Esophagus muscularis mucosa (tissue), 4 donors: ENCODE measurements at regions not wholly inside any gene's neighbourhood (a gene's known extent, or its start where the extent isn't known, plus 50 kb on each side); places are given as distances from the start of the nearest gene placed in this dataset.

Source experiments
- DNase-seq: peaks from one replicate; pipeline ENCODE4 v3.0.0-alpha.2; 2017; ENCODE audit errors: extremely low spot score
- H3K27ac ChIP-seq, 4 donors: fragments of 200-600 bp; sonication (generic); replicated peaks in 1 of 4; 1 replicate in 3 of 4; 2 replicates in 1 of 4; pipeline ENCODE4 v1.5.1; 2016 to 2019; ENCODE audit warnings: mild to moderate bottlenecking in 1 of 4
- H3K27me3 ChIP-seq, 4 donors: fragments of 200-600 bp; sonication (generic); one replicate each; pipeline versions ENCODE4 v1.5.1 to v1.6.0; 2016 to 2019
- H3K36me3 ChIP-seq, 4 donors: fragments of 200-600 bp; sonication (generic); one replicate each; pipeline ENCODE4 v1.5.1; 2016 to 2019
- H3K4me1 ChIP-seq, 4 donors: fragments of 200-600 bp; sonication (generic); one replicate each; pipeline ENCODE4 v1.5.1; 2016 to 2019
- H3K4me3 ChIP-seq, 4 donors: fragments of 200-600 bp; sonication (generic); 1 replicate in 2 of 4; 2 replicates in 2 of 4; pipeline ENCODE4 v1.5.1; 2016 to 2019; ENCODE audit warnings: mild to moderate bottlenecking in 4 of 4, moderate library complexity in 1 of 4
- H3K9me3 ChIP-seq, 4 donors: fragments of 200-600 bp; sonication (generic); 1 replicate in 3 of 4; 2 replicates in 1 of 4; pipeline ENCODE4 v1.5.1; 2016 to 2019
- CTCF ChIP-seq, 3 experiments: fragments of 200-600 bp in 2 of 3; fragments of 450-650 bp in 1 of 3; sonication (generic) in 2 of 3; IDR thresholded peaks; one replicate each; pipeline ENCODE4 v1.5.1; 2017 to 2019; ENCODE audit warnings: antibody characterized with exemption in 3 of 3, mild to moderate bottlenecking in 2 of 3, moderate library complexity in 1 of 3
- EP300 ChIP-seq: sonication (generic); formaldehyde crosslinking; IDR thresholded peaks from one replicate; pipeline ENCODE4 v1.6.1; 2017; ENCODE audit warnings: antibody characterized with exemption
- POLR2A ChIP-seq: fragments of 450-650 bp; IDR thresholded peaks from one replicate; pipeline ENCODE4 v1.6.1; 2017; ENCODE audit warnings: antibody characterized with exemption, moderate library complexity, mild to moderate bottlenecking, low read depth
- POLR2AphosphoS5 ChIP-seq, 2 donors: sonication (generic); formaldehyde crosslinking; IDR thresholded peaks; one replicate each; pipeline ENCODE4 v1.6.1; 2017; ENCODE audit warnings: antibody characterized with exemption in 2 of 2
- WGBS: methylation state at CpG from one replicate; pipeline ENCODE4 v1.1.5; 2018; 5-methylcytosine and 5-hydroxymethylcytosine counted together
- intact Hi-C: fragments of 100-400 bp; cut with DNase I; formaldehyde crosslinking; loops from one replicate; pipeline ENCODE4 v1.15.1; 2023

- 74% methylated on average over 5 of the region's 5 CpGs for WGBS
- no peak overlapping the region for H3K4me3 ChIP-seq
- H3K4me1 ChIP-seq: no peaks in the 10 kb centered on the region
- no peak overlapping the region for H3K27ac ChIP-seq
- H3K36me3 ChIP-seq: no peaks in the 10 kb centered on the region
- intact Hi-C loops: no loop called here
- H3K9me3 ChIP-seq: no peaks in the 10 kb centered on the region
- H3K27me3 ChIP-seq: no peaks in the 10 kb centered on the region
- TF ChIP-seq POLR2A: no peak
- DNase-seq: no peak
These were observed 574.4 kb downstream of the TNS3 start for GRCh38 chr7:47007471-47007870.

GRCh38 chr7:47000561-47000960 is 581.4 kb downstream of the TNS3 start:
- H3K27me3 ChIP-seq: no peaks in the 10 kb centered on the region
- no peaks in the 10 kb centered on the region for H3K9me3 ChIP-seq
- no peak for DNase-seq
- no peaks in the 10 kb centered on the region for H3K4me1 ChIP-seq
- intact Hi-C loops: no loop called here
- TF ChIP-seq POLR2AphosphoS5 (IDR thresholded peaks at IDR 0.05): no peak
- TF ChIP-seq EP300: no peak
- H3K27ac ChIP-seq: no peak overlapping the region
- 79% methylated on average over 1 of the region's 1 CpG for WGBS
- H3K36me3 ChIP-seq: no peaks in the 10 kb centered on the region
- no peak overlapping the region for H3K4me3 ChIP-seq

- no peak for TF ChIP-seq CTCF (IDR thresholded peaks at IDR 0.05)
- TF ChIP-seq EP300: no peak
- no peak for TF ChIP-seq POLR2A
- no peak for TF ChIP-seq POLR2AphosphoS5 (IDR thresholded peaks at IDR 0.05)
- intact Hi-C loops: no loop called here
- no peak for DNase-seq
- no peak overlapping the region for H3K27ac ChIP-seq
- H3K36me3 ChIP-seq: no peaks in the 10 kb centered on the region
- no peaks in the 10 kb centered on the region for H3K9me3 ChIP-seq
- H3K4me3 ChIP-seq: no peak overlapping the region
- no peaks in the 10 kb centered on the region for H3K4me1 ChIP-seq
- H3K27me3 ChIP-seq: no peaks in the 10 kb centered on the region
These were observed 582.0 kb downstream of the TNS3 start for GRCh38 chr7:46999866-47000265.

GRCh38 chr7:46996972-46997371 is 584.9 kb downstream of the TNS3 start:
- H3K36me3 ChIP-seq: no peaks in the 10 kb centered on the region
- no peak overlapping the region for H3K4me3 ChIP-seq
- no peak for DNase-seq
- intact Hi-C loops: no loop called here
- 88% methylated on average over 3 of the region's 3 CpGs for WGBS
- H3K4me1 ChIP-seq: no peaks in the 10 kb centered on the region
- no peaks in the 10 kb centered on the region for H3K9me3 ChIP-seq
- H3K27ac ChIP-seq: no peak overlapping the region
- no peak for TF ChIP-seq POLR2A
- no peak for TF ChIP-seq EP300
- no peak for TF ChIP-seq CTCF (IDR thresholded peaks at IDR 0.05)
- TF ChIP-seq POLR2AphosphoS5 (IDR thresholded peaks at IDR 0.05): no peak
- no peaks in the 10 kb centered on the region for H3K27me3 ChIP-seq

GRCh38 chr7:46993396-46993795 is 588.5 kb downstream of the TNS3 start:
- no peaks in the 10 kb centered on the region for H3K27me3 ChIP-seq
- intact Hi-C loops: no loop called here
- DNase-seq: no peak
- TF ChIP-seq POLR2AphosphoS5 (IDR thresholded peaks at IDR 0.05): no peak
- no peak for TF ChIP-seq EP300
- TF ChIP-seq CTCF (IDR thresholded peaks at IDR 0.05): no peak
- TF ChIP-seq POLR2A: no peak
- H3K36me3 ChIP-seq: no peaks in the 10 kb centered on the region
- no peak overlapping the region for H3K4me3 ChIP-seq
- no peak overlapping the region for H3K27ac ChIP-seq
- no peaks in the 10 kb centered on the region for H3K4me1 ChIP-seq
- no peaks in the 10 kb centered on the region for H3K9me3 ChIP-seq
- 43% methylated on average over 3 of the region's 3 CpGs for WGBS

- Histone ChIP-seq H3K27me3 (no peaks in the 10 kb centered on the region), H3K36me3 (no peaks in the 10 kb centered on the region), H3K27ac (no peak overlapping the region), H3K4me3 (no peak overlapping the region), H3K4me1 (no peaks in the 10 kb centered on the region), H3K9me3 (no peaks in the 10 kb centered on the region)
- TF ChIP-seq POLR2AphosphoS5 (IDR thresholded peaks at IDR 0.05): no peak
- intact Hi-C loops: no loop called here
- DNase-seq: no peak
These were observed 591.1 kb downstream of the TNS3 start for GRCh38 chr7:46990761-46991160.
